ENCODE measurements at regions not wholly inside any gene's neighbourhood (a gene's known extent, or its start where the extent isn't known, plus 50 kb on each side); places are given as distances from the start of the nearest gene placed in this dataset.

DNA sequence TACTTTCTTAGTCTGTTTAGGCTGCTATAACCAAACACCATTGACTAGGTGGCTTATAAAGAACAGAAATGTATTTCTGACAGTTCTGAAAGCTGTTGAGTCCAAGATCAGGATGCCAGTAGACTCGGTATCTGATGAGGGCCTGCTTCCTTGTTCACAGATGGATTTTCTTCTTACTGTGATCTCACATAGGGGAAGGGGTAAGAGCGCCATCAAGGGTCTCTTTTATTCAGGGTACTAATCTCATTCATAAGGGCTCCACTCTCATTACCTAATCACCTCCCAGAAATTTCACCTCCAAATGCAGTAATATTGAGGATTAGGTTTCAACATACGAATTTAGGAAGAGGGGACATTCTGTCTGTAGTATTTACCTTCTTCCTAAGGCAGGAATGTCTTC, 384.0 kb upstream of the DMAC1 start:
- TF ChIP-seq ZNF274 (IDR thresholded peaks at IDR 0.05; ENCODE audit: low read depth, low read length) (no peak), YY1 (IDR thresholded peaks at IDR 0.05; ENCODE audit: insufficient read depth, insufficient read length) (no peak), SUZ12 (IDR thresholded peaks at IDR 0.05; ENCODE audit: extremely low read depth, insufficient read depth, insufficient read length) (no peak)
